ENCODE measurements at regions not wholly inside any gene's neighbourhood (a gene's known extent, or its start where the extent isn't known, plus 50 kb on each side); places are given as distances from the start of the nearest gene placed in this dataset.

GRCh38 chr15:61623746-61624145 is 394.6 kb upstream of the RORA start:
- no peak for TF ChIP-seq MXI1 (conservative IDR thresholded peaks at IDR 0.05; ENCODE audit: poor library complexity, severe bottlenecking)
- no peak for TF ChIP-seq EP300 (conservative IDR thresholded peaks at IDR 0.05; ENCODE audit: poor library complexity, severe bottlenecking)
- TF ChIP-seq CTCF (IDR thresholded peaks at IDR 0.05; ENCODE audit: poor library complexity, severe bottlenecking), result no peak
- TF ChIP-seq POLR2AphosphoS5 (IDR thresholded peaks at IDR 0.05), result no peak
- TF ChIP-seq RAD21 (conservative IDR thresholded peaks at IDR 0.05), result no peak

Measured in neural cell (in vitro differentiated cells).